HuH-7 (cell line): ENCODE measurements at regions not wholly inside any gene's neighbourhood (a gene's known extent, or its start where the extent isn't known, plus 50 kb on each side); places are given as distances from the start of the nearest gene placed in this dataset.
"Not testable (repeated sequence)": the region's sequence is repeated elsewhere in the genome, so short reads cannot be mapped to it uniquely, and the experiment has no call there.

Experiments used
- DNase-seq: peaks from one replicate; pipeline ENCODE4 v3.0.0; 2011; ENCODE audit warnings: low spot score

DNA sequence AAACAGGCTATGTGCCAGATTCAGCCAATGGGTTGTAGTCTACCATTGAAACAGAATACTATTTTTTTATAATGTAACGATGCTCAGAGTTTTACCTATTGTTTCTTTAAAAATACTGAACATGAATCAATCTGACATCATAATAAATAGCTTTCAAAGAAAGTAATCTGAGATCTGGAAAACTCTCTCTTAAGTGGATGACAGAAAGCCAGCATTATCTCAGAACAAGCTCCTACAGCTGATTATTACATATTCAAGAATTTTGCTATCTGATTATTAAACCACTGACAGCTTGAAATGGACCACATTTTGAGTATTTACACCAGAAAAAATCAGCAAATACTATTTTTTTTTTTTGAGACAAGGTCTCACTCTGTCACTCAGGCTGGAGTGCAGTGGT, 484.2 kb upstream of the SOX9 start:
- DNase-seq: no peak

DNA sequence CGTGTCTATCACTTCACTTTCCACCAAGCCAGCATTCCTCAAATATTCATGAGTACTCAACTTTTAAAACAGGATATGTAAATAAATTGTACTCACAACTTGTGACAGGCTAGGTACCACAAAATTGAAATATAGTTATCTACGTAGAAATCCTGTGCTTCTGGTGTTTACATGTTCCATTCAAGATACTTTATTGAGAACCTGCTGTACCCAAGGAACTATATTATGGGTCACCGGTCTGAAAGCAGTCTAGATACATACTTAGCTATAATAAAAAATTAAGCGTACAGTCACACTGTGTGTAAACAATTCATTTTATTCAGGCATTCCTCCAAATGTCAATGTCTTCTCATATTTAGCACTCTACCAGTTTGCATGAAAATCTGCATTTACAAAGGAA, 482.2 kb upstream of the SOX9 start:
- no peak for DNase-seq

DNA sequence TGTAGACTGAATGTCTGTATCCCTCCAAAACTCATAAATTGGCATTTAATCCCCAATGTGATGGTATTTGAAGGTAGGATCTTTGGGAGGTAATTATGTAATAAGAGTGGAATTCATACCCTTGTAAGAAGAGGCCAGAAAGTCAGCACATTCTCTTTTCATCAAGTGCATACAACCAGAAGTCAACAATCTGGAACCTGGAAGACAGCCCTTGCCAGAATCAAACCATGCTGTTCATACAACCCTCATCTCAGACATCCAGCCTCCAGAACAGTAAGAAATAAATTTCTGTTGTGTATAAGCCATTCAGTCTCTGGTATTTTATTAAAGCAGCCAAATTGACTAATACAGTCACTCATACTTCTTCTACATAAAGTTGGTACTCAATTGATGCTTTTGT, 481.0 kb upstream of the SOX9 start:
- DNase-seq: no peak

DNA sequence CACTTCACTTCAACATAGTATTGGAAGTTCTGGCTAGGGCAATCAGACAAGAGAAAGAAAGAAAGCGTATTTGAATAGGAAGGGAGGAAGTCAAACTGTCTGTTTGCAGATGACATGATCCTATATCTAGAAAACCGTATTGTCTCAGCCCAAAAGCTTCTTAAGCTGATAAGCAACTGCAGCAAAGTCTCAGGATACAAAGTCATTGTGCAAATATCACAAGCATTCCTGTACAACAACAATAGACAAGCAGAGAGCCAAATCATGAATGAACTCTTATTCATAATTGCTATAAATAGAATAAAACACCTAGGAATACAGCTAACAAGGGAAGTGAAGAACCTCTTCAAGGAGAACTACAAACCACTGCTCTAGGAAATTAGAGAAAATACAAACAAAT, 473.9 kb upstream of the SOX9 start:
- not testable (repeated sequence) for DNase-seq

DNA sequence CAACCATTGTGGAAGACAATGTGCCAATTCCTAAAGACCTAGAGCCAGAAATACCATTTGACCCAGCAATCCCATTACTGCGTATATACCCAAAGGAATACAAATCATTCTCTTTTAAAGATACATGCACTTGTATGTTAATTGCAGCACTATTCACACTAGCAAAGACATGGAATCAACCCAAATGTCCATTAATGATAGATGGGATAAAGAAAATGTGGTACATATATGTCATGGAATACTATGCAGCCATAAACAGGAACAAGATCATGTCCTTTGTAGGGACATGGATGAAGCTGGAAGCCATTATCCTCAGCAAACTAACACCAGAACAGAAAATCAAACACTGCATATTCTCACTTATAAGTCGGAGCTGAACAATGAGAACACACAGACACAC, 472.5 kb upstream of the SOX9 start:
- not testable (repeated sequence) for DNase-seq

DNA sequence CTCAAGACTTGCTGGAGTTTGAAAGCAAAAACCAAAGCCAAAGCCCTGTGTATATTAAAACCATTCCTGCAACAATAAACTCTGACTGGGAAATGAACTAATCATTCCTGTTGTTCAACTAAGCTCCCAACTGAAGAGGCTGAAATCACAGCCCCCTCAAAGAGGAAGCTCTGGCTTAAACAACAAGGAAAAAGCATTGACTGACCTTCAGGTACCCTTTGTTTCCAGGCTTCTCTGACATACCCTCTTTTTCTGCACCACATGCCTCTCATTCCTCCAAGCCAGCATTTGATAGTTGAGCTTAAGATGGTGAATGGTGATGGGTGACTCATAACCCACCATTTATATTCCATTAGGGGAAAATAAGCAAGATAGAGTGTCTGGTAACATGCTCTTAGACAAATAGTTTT, 470.9 kb upstream of the SOX9 start:
- no peak for DNase-seq

DNA sequence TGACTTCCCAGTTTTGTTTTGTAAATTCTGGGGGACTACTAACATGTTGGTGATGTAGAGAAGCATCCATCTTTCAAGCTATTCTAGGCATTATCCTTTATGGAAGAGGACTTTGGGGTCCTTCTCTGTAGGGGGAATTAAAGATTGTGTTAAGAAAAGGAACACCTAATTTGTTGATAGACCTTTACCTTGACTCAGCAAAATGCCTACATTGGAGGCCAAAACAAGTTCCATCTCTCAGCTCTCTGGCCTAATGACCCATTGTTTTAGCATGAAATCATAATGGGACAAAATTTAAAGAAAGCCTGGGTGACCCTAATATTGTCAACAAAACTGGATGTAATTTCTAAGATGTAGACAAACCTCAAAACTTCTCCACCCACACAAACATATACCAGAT, 465.3 kb upstream of the SOX9 start:
- no peak for DNase-seq

DNA sequence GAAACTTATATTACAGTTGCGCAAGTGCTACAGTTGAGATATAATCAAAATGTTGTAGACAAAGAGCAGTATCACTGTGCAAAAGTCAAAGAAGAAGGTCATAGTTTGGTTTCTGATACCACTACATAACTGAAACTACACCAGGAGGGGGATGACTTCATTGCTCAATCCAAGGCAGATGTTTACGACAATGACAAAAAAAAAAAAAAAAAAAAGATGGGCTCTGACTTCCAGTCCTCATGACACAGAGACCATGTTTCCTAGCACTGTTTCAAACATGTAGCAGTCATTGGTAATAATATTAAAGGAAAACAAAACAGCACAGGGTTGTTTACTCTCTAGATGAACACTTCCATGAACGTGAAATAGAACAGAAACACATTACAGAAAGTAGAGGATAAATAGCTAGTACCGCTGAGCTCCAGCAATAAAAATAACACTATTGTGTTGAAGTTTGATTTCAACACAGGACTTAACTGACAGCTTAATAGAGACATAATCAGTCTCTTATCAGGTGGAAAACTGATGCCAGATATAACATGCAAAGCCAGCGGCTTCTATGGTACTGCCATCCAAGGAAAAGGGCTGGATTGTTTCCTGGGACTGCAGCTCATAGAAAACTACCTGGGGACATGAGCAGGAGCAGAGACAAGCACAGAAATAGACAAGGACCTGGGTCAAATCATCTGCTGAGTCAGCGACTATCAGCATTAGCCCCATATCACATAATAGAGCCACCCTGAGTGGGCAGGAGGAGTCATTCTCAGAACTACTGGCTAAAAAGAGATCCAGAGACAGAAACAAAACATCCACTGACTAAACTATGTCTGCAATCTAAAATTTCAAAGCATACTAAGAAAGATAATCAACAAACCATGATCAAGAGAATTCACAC, 463.6 kb upstream of the SOX9 start:
- DNase-seq: no peak

DNA sequence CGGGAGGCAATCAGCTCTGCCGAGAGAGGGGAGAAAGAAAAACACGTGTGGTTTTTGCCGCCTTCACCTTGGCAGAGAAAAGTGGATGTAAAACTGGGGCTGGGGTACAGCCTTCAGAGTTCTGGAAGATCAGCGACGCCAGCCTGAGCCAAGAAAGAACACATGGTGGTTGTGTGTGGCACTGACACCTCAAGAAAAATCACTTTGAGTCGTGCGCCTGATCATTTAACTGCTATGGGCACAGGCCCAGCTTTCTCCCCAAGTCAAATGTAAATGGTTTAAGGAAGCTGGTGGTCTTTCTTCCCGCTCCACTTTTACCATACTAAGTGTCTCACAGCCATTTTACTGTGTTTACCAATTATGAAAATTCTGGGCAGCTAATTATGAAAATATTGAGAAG, 461.8 kb upstream of the SOX9 start:
- DNase-seq: no peak

DNA sequence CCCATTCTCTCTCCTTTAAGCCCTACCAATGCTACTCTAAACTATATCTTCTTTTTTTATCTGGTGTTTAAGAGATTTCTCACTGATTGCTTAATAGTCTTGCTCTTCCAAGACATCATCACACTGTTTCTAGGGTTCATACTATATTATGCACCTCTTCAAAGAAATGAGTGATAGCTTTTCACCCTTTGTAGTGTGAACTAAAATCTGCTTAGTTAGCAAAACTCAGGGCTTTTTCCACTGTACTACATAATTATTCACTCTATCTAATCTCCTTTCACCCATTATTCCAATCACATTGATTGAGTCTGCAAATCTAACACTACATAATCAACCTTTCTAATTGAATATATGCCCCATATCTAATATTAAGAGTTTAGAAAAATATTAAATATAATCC, 456.0 kb upstream of the SOX9 start:
- DNase-seq: no peak

DNA sequence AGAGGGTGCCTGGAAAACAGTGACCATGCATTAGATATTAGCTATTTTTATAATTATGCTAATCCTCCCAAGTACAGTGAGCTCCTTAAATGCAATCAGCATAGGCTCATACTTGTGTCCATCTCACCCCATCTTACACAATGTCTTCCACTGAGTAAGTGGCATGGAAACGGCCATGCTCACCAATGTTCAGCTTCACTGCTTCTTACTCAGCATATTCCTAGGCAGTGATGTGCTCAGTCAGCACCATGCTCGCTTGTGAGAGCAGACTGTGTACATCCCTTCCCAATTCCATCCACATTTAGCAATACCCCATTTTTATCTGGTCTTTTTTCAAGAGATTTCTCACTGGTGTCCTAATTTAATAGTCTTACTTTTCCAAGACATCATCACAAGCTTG, 454.8 kb upstream of the SOX9 start:
- no peak for DNase-seq

DNA sequence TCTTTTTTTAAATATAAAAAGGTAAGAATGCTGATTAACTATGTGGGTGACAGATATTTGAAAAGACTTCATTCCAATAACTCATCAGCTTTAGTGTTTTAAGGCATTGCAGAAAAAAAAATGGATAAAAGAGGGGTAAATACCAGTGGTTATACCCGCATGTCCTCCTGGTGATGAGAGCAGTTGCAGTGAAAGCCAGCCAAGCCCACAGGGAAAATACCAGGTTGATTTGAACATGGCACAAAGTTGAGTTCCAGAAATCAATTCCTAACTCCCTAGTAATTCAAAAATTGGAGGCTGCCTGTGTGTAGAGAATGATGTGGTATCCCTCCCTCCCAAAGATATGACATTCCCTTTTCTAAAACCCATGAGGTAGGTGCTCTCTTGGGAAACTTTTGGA, 453.2 kb upstream of the SOX9 start:
- no peak for DNase-seq

DNA sequence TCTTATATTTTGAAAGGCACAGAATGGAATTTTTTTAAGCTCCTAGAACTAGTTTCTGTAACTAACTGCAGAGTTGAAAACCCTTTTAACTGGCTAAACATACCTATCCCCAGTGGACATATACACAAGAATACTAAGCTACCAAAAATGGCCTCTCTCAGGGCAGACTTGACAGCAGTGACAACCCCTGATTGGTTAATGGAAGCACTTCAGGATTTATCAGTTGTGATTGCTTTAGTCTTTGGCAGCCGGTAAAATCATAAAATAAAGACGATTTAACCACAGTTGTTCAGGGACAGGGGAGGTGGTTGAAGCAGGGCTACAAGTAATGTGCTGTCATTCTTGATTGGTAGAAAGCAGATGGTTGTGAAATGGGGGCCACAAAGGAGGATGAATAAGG, 452.0 kb upstream of the SOX9 start:
- no peak for DNase-seq

DNA sequence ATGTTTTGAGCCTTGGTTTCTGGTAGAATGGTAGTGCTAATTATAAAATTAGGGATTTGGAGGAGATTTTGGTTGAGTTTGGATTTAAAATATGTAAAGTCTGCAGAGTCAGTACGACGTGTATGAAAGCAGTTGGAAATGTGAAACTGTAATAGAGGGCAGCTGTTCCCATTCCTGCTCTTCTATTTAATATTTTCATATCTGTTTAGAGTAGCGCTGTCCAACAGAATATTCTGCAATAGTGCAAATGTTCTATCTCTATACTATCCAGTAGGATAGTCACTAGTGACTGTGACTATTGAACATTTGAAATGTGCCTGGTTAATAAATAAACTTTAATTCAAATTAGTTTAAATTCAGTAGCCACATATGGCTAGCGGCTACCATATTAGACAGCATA, 443.4 kb upstream of the SOX9 start:
- no peak for DNase-seq

DNA sequence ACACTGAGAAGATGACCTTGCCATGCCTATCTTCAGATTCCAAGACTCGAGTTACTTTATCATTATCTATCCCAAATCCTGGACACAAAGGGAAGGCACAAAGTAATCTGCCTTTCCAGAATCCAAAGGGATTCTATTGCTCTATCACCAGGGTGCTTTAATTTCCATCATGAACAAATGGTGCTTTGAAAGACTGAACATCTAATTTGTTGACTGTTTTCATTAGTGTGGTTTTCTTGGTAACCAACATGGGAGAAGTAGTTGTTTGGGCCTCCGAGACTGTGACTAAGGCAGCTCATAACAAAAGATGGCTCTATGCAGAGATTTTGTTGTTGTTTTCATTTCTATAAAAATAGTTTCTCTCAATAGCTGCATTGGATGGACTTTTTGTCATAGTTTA, 441.0 kb upstream of the SOX9 start:
- no peak for DNase-seq

DNA sequence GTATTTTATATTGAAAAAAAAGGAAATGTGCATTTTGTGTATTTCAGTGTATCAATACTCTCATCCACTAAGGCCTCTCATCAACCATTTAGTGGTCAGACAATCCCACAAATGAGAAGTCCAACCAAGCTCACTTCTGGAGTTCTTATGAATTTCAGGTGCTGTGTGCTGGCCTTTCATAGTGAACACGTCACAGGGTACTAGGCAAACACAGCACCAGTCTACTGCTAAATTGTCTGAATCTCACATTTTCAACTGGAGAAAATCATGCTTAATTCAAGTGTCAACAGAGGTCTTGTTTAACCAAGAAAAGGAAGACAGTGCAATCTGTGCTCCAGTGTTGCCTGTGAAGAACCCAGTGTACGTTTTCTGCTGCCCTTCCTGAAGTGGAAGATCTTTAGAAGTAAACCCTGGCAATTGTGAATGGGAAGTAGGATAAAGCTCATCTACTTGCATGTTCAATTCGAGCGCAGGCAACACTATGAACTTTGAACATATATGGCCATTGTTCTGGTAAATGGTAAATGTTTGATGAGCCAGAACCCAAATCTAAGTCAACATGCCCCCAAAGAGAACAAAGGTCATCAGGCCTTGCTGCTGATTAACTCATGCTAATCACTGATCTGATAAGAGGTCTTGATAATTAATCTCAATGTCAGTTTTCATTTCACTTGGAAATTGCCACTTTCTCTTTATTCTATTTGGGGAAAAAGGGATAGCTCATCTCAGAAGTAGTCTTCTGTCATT, 439.2 kb upstream of the SOX9 start:
- DNase-seq: peak; percentile 21

DNA sequence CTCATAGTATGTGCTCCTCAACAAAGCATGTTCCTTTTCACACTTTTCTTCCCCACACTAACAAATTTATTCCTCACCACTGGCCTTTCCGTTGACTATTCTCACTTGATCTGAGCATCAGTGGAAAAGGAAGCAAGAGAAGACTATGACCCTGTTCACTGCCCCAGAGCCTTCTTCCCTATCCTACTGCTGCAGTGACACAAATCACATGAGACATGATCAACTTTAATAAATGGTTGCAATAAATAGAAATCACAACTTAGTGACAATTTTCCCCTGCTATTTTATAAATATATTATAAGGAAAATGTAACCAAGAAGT, 438.7 kb upstream of the SOX9 start:
- no peak for DNase-seq

DNA sequence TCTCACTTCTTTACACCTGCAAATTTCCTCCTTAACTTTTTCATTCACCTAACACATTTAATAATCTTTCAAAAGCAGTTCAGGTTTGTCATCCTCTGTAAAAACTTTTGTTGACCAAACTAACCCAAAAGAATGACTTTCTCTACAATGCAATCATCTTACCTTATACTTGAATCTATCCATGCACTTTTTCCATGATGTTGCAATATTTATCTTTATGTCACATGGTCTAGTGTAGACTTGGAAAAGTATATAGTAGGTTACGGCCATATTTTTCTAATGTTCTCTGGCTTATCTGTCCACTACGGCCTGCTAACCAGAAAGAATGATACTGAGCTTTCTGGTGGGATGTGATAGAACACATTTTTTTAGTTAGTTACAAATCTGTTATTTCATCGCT, 431.0 kb upstream of the SOX9 start:
- DNase-seq: no peak

DNA sequence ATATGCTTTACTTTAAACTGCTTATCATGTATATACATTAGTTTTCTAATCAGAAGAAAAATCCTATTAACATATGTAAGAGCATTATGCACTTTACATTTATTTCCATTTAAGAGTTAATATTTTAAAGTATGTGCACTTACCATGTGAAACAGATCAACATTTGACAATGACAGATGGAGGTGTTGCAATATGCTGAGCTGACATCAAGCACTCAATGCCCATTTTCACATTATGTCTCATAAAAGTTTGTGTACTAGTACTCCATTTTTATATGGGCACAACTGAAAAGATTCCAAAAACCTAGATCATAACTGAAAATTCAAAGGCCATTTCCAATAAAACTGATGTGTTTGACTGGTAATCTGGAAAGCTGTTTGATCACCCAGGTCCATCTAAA, 420.9 kb upstream of the SOX9 start:
- no peak for DNase-seq

DNA sequence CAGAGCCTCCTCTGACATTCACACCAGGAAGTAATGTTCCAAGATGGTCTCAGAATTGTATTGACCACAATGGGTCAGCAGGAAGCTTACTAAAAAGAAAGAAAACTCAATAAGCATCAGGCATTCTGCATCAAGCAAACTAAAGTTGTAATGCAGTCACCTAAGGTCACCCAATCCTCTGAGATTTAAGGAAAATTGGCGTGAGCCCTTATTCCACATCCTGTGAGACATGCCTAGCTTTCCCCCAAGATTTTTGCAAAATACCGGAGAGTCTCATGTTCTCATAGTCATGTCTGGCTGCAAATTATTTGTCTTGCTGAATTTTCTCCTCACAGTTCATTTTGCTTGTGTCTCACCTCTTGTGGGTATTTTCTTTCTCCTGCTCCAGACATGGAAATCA, 417.1 kb upstream of the SOX9 start:
- no peak for DNase-seq

DNA sequence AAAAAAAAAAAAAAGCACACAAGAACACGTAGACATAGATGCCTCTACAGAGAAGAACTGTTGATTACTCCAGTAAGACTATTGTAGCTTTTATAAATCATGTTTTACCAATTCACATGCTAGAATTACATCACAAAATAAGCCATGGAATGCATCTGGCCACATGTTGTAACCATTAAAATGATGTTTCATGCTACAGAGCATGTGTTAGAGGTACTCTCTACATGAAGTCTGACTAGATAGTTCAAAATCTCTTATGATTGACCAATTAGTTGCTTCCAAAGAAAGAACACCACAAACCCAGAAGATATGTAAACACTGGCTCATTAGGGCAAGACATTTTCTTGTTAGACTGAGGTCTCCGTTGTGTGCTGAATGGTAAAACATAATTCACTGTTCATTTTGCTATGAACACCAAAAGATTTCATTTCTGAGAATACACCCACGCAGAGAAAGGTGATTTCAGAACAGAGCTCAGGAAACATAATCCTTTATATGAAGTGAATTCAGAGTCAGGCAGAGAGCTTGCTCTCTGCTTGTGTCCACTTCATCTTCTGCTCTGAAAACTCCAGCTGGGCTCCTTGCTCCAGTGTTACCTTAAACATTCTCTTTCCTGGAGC, 411.4 kb upstream of the SOX9 start:
- DNase-seq: no peak

DNA sequence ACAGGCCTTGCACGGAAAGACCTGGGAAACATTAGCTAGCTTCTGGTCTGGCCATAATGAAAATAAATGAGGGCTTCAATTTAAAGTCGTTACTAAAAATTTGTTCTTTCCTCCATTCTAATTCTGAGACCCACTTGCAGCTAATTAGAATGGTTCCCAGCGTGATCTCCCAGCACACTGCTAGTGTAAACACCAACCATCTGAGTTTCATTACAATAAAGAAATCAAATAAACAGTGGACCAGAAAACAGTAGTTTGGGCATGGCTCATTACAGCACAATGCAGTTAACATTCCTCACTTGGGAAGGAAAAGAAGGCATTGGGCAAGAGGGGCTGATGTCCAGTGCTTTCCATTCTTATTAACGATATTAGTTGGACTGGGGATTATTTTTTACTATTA, 410.9 kb upstream of the SOX9 start:
- no peak for DNase-seq

DNA sequence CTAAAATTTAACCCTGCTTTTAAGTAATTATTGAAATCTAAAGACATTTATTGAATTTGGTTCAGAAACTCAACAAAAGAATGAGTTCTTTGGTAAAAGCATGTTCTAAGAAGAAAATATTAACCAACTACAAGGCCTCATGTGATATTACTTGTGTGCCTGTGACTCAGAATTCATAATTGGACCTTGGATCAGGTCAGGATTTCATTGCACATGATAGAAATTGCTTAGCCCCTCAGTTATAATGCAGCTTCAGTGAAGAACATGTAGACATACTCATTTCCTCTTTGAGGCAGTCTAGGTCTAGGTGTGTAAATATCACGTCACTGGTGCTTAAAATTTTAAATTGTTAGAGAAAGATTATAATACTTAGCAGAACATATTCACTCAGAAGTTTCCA, 410.0 kb upstream of the SOX9 start:
- DNase-seq: no peak
